CD14-positive monocyte (primary cell): ENCODE measurements at regions not wholly inside any gene's neighbourhood (a gene's known extent, or its start where the extent isn't known, plus 50 kb on each side); places are given as distances from the start of the nearest gene placed in this dataset.

ENCODE experiments used
- DNase-seq, 3 donors: peaks; one replicate each; pipeline ENCODE4 v3.0.0-alpha.2; 2011 to 2022
- H2AFZ ChIP-seq: 2 replicates; pipeline ENCODE4 v1.6.0; 2012; ENCODE audit warnings: mild to moderate bottlenecking, low read depth, low read length, inconsistent platforms; ENCODE audit not compliant: insufficient read depth, poor library complexity, severe bottlenecking
- H3K27ac ChIP-seq, 2 donors: 1 replicate in 1 of 2; 2 replicates in 1 of 2; pipeline ENCODE4 v1.5.1; 2012 to 2013; ENCODE audit warnings: low read length in 2 of 2, control low read depth in 1 of 2, inconsistent platforms in 1 of 2, low read depth in 1 of 2, mild to moderate bottlenecking in 1 of 2
- H3K27me3 ChIP-seq, 2 donors: one replicate each; pipeline versions ENCODE4 v1.6.0 to v1.6.1; 2011 to 2013; ENCODE audit warnings: low read length in 2 of 2; ENCODE audit not compliant: control insufficient read depth in 2 of 2, insufficient read depth in 2 of 2
- H3K36me3 ChIP-seq, 2 donors: replicated peaks in 1 of 2; 1 replicate in 1 of 2; 2 replicates in 1 of 2; pipeline versions ENCODE4 v1.5.1 to v1.6.1; 2012 to 2013; ENCODE audit warnings: low read length in 2 of 2, control low read depth in 1 of 2, inconsistent platforms in 1 of 2, mild to moderate bottlenecking in 1 of 2; ENCODE audit not compliant: insufficient read depth in 2 of 2, control insufficient read depth in 1 of 2
- H3K4me1 ChIP-seq, 2 donors: 1 replicate in 1 of 2; 2 replicates in 1 of 2; pipeline versions ENCODE4 v1.5.1 to v1.6.1; 2012 to 2013; ENCODE audit warnings: low read length in 2 of 2, control low read depth in 1 of 2, inconsistent platforms in 1 of 2, mild to moderate bottlenecking in 1 of 2, moderate library complexity in 1 of 2; ENCODE audit not compliant: insufficient read depth in 2 of 2, control insufficient read depth in 1 of 2
- H3K4me2 ChIP-seq: replicated peaks from 2 replicates; pipeline ENCODE3; 2012; ENCODE audit warnings: low read length, moderate library complexity, mild to moderate bottlenecking; ENCODE audit not compliant: poor library complexity, severe bottlenecking; ENCODE audit errors: extremely low read depth
- H3K4me3 ChIP-seq, 3 experiments: fragments of 200-600 bp in 1 of 3; sonication (generic) in 1 of 3; replicated peaks in 1 of 3; 1 replicate in 2 of 3; 2 replicates in 1 of 3; pipeline ENCODE4 v1.5.1; 2011 to 2013; ENCODE audit warnings: low read length in 3 of 3, mild to moderate bottlenecking in 3 of 3, control low read depth in 2 of 3, low read depth in 2 of 3, inconsistent platforms in 1 of 3, moderate library complexity in 1 of 3
- H3K79me2 ChIP-seq: 2 replicates; pipeline ENCODE4 v1.6.0; 2012; ENCODE audit warnings: mild to moderate bottlenecking, control low read depth, inconsistent platforms, low read length, moderate library complexity; ENCODE audit not compliant: insufficient read depth
- H3K9ac ChIP-seq: 2 replicates; pipeline ENCODE4 v1.6.0; 2017; ENCODE audit warnings: low read length, mild to moderate bottlenecking; ENCODE audit not compliant: insufficient read depth, poor library complexity, severe bottlenecking
- H3K9me3 ChIP-seq, 2 donors: replicated peaks in 1 of 2; 1 replicate in 1 of 2; 2 replicates in 1 of 2; pipeline versions ENCODE4 v1.5.1 to v1.6.1; 2012 to 2013; ENCODE audit warnings: low read length in 2 of 2, control low read depth in 1 of 2; ENCODE audit not compliant: control insufficient read depth in 1 of 2, insufficient read depth in 1 of 2
- H4K20me1 ChIP-seq: 2 replicates; pipeline ENCODE4 v1.6.0; 2012; ENCODE audit warnings: mild to moderate bottlenecking, low read length, control low read depth, moderate library complexity; ENCODE audit not compliant: insufficient read depth
- H3K27ac Mint-ChIP-seq, 7 donors: one replicate each; pipeline ENCODE4 v1.8.0; 2020; ENCODE audit warnings: mild to moderate bottlenecking in 7 of 7, mixed read lengths in 7 of 7, moderate library complexity in 6 of 7, inconsistent platforms in 2 of 7
- H3K27me3 Mint-ChIP-seq, 3 donors: one replicate each; pipeline ENCODE4 v1.8.0; 2021 to 2022; ENCODE audit warnings: low read depth in 3 of 3, mild to moderate bottlenecking in 3 of 3, mixed read lengths in 3 of 3, moderate library complexity in 3 of 3, inconsistent platforms in 1 of 3
- H3K36me3 Mint-ChIP-seq, 2 donors: one replicate each; pipeline ENCODE4 v1.8.0; 2020; ENCODE audit warnings: mixed read lengths in 2 of 2, inconsistent platforms in 1 of 2, mild to moderate bottlenecking in 1 of 2
- H3K4me1 Mint-ChIP-seq: one replicate; pipeline ENCODE4 v1.8.0; 2020; ENCODE audit warnings: mild to moderate bottlenecking, mixed read lengths
- H3K4me3 Mint-ChIP-seq, 2 donors: one replicate each; pipeline ENCODE4 v1.8.0; 2020; ENCODE audit warnings: mild to moderate bottlenecking in 2 of 2, mixed read lengths in 2 of 2, moderate library complexity in 1 of 2
- H3K9me3 Mint-ChIP-seq, 7 donors: one replicate each; pipeline ENCODE4 v1.8.0; 2020 to 2022; ENCODE audit warnings: mixed read lengths in 7 of 7, mild to moderate bottlenecking in 6 of 7, moderate library complexity in 6 of 7, inconsistent platforms in 2 of 7
- WGBS: methylation state at CpG from one replicate; pipeline ENCODE4 v1.1.5; 2013; ENCODE audit warnings: missing lambda C conversion rate; ENCODE audit not compliant: insufficient coverage; 5-methylcytosine and 5-hydroxymethylcytosine counted together
- intact Hi-C, 2 donors: fragments of 100-400 bp; cut with micrococcal nuclease; formaldehyde crosslinking; loops; one replicate each; pipeline versions ENCODE4 v1.15.0 to v1.15.1; 2023
- TF ChIP-seq, protein P1 (sequence below): fragments of 200-600 bp; IDR thresholded peaks from one replicate; pipeline ENCODE4 v1.8.0; 2022; ENCODE audit warnings: antibody characterized with exemption, mild to moderate bottlenecking

- intact Hi-C loops, result no loop called here
- Histone ChIP-seq H3K4me3 (no peak overlapping the region), H3K9ac (no peak overlapping the region), H2AFZ (no peak overlapping the region), H3K27ac (no peak overlapping the region), H3K4me1 (no peaks in the 10 kb centered on the region), H3K79me2 (no peaks in the 10 kb centered on the region), H3K9me3 (no peaks in the 10 kb centered on the region), H3K27me3 (no peaks in the 10 kb centered on the region), H3K4me2 (no peak overlapping the region), H4K20me1 (no peaks in the 10 kb centered on the region), H3K36me3 (no peaks in the 10 kb centered on the region)
- Mint-ChIP-seq H3K27ac (no peak overlapping the region), H3K9me3 (peaks cover 0 to 16% (median 6%) of the 10 kb centered on the region in 7 donors), H3K4me1 (peaks cover 4% of the 10 kb centered on the region), H3K4me3 (no peak overlapping the region), H3K36me3 (peaks cover 0 to 3% of the 10 kb centered on the region in 2 donors), H3K27me3 (peaks cover 0 to 2% (median 0%) of the 10 kb centered on the region in 3 donors)
- TF ChIP-seq, protein P1, sequence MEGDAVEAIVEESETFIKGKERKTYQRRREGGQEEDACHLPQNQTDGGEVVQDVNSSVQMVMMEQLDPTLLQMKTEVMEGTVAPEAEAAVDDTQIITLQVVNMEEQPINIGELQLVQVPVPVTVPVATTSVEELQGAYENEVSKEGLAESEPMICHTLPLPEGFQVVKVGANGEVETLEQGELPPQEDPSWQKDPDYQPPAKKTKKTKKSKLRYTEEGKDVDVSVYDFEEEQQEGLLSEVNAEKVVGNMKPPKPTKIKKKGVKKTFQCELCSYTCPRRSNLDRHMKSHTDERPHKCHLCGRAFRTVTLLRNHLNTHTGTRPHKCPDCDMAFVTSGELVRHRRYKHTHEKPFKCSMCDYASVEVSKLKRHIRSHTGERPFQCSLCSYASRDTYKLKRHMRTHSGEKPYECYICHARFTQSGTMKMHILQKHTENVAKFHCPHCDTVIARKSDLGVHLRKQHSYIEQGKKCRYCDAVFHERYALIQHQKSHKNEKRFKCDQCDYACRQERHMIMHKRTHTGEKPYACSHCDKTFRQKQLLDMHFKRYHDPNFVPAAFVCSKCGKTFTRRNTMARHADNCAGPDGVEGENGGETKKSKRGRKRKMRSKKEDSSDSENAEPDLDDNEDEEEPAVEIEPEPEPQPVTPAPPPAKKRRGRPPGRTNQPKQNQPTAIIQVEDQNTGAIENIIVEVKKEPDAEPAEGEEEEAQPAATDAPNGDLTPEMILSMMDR, result no peak
- no peak for DNase-seq
- WGBS, result 97% methylated on average over 4 of the region's 4 CpGs
Measured at GRCh38 chr11:121383716-121384115, 68.4 kb upstream of the SORL1 start.

- Mint-ChIP-seq H3K9me3 (peaks cover 0 to 13% (median 6%) of the 10 kb centered on the region in 7 donors), H3K4me1 (peaks cover 4% of the 10 kb centered on the region), H3K36me3 (peaks cover 0 to 3% of the 10 kb centered on the region in 2 donors), H3K27me3 (peaks cover 0 to 4% (median 0%) of the 10 kb centered on the region in 3 donors), H3K27ac (peak overlapping the region in 1 of 7 donors; percentile 15), H3K4me3 (no peak overlapping the region)
- no peaks in the 10 kb centered on the region for H4K20me1 ChIP-seq
- H3K79me2 ChIP-seq, result no peaks in the 10 kb centered on the region
- intact Hi-C loops, result no loop called here
- H3K4me2 ChIP-seq, result no peak overlapping the region
- no peak overlapping the region for H3K9ac ChIP-seq
- H3K27me3 ChIP-seq, result no peaks in the 10 kb centered on the region
- TF ChIP-seq, protein P1, result no peak
- H3K36me3 ChIP-seq, result no peaks in the 10 kb centered on the region
- DNase-seq, result no peak
- WGBS, result 60% methylated on average over 1 of the region's 1 CpG
- H2AFZ ChIP-seq, result no peak overlapping the region
- no peak overlapping the region for H3K27ac ChIP-seq
- no peaks in the 10 kb centered on the region for H3K9me3 ChIP-seq
- no peaks in the 10 kb centered on the region for H3K4me1 ChIP-seq
- no peak overlapping the region for H3K4me3 ChIP-seq
Measured at GRCh38 chr11:121385688-121386087, 66.4 kb upstream of the SORL1 start.
